ENCODE measurements at regions not wholly inside any gene's neighbourhood (a gene's known extent, or its start where the extent isn't known, plus 50 kb on each side); places are given as distances from the start of the nearest gene placed in this dataset.

DNA sequence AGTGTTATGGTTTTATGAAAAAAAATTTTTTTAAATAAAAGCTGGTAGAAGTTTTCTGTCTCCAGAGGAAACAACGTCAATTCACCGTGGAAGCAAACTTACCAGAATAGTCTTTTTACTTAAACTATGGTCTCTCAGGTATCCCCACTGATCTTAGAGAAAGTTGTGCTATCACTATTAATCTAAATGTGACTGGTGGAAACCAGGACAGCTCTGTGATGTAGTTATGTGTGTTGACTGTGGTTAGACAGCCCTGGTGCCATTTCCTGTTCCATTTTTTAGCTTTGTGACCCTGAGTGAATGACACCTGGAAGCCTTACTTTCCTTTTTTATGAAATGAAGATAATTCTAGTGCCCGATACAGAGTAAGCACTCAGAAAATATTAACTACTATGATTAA is 111.8 kb upstream of the HUWE1 start:
- TF ChIP-seq, protein P1, sequence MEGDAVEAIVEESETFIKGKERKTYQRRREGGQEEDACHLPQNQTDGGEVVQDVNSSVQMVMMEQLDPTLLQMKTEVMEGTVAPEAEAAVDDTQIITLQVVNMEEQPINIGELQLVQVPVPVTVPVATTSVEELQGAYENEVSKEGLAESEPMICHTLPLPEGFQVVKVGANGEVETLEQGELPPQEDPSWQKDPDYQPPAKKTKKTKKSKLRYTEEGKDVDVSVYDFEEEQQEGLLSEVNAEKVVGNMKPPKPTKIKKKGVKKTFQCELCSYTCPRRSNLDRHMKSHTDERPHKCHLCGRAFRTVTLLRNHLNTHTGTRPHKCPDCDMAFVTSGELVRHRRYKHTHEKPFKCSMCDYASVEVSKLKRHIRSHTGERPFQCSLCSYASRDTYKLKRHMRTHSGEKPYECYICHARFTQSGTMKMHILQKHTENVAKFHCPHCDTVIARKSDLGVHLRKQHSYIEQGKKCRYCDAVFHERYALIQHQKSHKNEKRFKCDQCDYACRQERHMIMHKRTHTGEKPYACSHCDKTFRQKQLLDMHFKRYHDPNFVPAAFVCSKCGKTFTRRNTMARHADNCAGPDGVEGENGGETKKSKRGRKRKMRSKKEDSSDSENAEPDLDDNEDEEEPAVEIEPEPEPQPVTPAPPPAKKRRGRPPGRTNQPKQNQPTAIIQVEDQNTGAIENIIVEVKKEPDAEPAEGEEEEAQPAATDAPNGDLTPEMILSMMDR (IDR thresholded peaks at IDR 0.05), result no peak
- TF ChIP-seq POLR2A (IDR thresholded peaks at IDR 0.05) (no peak), POLR2AphosphoS5 (IDR thresholded peaks at IDR 0.05) (no peak)

Data from transverse colon (tissue), 4 donors.